ENCODE measurements at regions not wholly inside any gene's neighbourhood (a gene's known extent, or its start where the extent isn't known, plus 50 kb on each side); places are given as distances from the start of the nearest gene placed in this dataset.

GRCh38 chr13:37229931-37230330, 124.5 kb upstream of the CSNK1A1L start:
- TF ChIP-seq ZBTB25 (CRISPR knock-in tag; IDR thresholded peaks at IDR 0.05): no peak
- no peak for TF ChIP-seq PHF8 (CRISPR knock-in tag; IDR thresholded peaks at IDR 0.05)
- no peak for TF ChIP-seq ZFP41 (CRISPR knock-in tag; IDR thresholded peaks at IDR 0.05; ENCODE audit: borderline replicate concordance)
- no peak for TF ChIP-seq POLR2A (IDR thresholded peaks at IDR 0.05; ENCODE audit: insufficient read depth in 1 of 2, low read depth in 2 of 2, low read length in 2 of 2)
- TF ChIP-seq CTCF (CRISPR knock-in tag; IDR thresholded peaks at IDR 0.05): no peak
- no peak for TF ChIP-seq MZF1 (CRISPR knock-in tag; IDR thresholded peaks at IDR 0.05; ENCODE audit: borderline replicate concordance)
- TF ChIP-seq MTF1 (CRISPR knock-in tag; IDR thresholded peaks at IDR 0.05): no peak

All from HepG2 (cell line).